ENCODE measurements at regions not wholly inside any gene's neighbourhood (a gene's known extent, or its start where the extent isn't known, plus 50 kb on each side); places are given as distances from the start of the nearest gene placed in this dataset.
A peak's percentile ranks its signal among the peaks of the same experiment; 100 is the strongest.

DNA sequence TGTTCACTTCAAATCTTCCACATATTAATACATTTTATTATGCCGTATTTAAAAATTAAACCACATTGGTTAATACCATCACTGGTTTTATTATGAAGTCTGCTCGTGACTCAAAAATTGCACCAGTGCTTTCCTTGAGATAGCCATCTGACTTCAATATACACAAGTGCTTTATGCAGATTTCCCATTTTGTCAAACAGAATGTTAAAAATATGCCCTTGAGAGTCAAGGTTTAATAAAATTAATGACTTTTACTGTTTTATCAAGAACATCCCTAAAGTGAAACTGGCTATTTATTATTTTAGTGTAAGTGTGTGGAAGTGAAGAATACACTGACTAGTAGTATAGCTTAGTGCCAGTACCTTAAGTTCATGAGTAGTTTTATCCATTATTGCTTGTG, 139.3 kb upstream of the SOX2 start:
- TF ChIP-seq GATA1 (IDR thresholded peaks at IDR 0.05; ENCODE audit: low read depth, low read length) (no peak), POLR2A (IDR thresholded peaks at IDR 0.05; ENCODE audit: low read length) (no peak)
- no peak for DNase-seq

DNA sequence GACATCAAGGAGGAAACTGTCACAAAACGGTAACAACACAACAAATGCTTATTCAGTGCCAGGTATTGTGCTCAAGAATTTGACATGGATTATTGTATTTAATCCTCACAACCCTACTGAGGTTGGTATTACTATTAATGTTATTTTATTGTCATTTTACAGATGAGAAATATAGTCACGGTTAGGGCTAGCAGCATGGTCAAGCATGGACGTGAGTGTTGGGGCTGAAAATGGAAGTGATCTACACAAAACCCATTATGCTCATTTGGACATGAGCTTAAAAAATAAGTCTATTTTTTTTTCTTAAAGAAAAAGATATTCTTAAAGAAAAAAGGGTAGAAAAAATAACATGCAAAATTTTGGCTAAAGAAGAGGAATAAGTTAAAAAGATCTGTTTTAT, 141.3 kb upstream of the SOX2 start:
- no peak for DNase-seq
- TF ChIP-seq POLR2A (IDR thresholded peaks at IDR 0.05; ENCODE audit: low read length), result no peak
- no peak for TF ChIP-seq GATA1 (IDR thresholded peaks at IDR 0.05; ENCODE audit: low read depth, low read length)

DNA sequence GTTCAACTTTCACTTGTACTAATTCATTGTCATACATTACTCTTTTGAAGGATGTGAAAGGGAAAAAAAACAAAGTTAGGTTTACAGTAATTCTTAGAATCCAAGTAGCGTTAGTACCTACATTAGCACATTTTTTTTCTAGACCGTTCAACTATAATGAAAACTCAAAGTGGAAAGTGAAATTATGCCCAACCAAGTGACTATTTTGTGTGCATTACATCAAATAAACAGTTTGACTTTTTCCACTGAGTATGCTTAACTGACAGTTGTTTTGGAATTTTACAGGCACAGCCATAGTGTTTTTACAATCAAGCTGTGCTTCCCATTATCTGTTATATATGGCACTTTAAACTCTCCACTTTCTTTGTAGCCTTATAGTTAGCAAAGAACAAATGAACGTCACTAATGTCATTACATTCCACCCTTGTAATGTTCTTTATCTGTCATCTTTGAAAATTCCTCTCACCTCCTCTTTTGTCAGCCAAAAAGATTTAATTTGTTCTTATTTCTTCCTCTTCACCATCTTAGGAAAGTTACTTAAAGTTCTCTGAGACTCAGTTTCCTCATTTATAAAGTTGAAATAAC, 142.3 kb upstream of the SOX2 start:
- TF ChIP-seq POLR2A (IDR thresholded peaks at IDR 0.05; ENCODE audit: low read length) (no peak), GATA1 (IDR thresholded peaks at IDR 0.05; ENCODE audit: low read depth, low read length) (no peak)
- no peak for DNase-seq

DNA sequence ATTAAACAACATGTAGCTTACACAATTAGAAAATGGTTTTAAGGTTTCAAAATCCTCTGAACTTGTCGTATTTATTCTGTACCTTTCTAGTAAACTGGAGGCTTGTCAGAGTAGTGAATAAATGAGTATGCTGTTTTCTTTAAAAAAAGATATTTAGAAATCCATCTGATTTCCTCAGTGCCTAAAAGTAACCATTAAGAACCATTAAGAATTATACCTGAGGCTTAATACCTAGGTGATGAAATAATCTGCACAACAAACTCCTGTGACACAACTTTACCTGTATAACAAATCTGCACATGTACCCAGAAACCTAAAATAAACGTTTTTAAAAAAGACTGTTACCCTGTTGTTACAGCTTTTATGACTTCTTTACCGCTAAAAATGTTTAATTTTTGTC, 143.0 kb upstream of the SOX2 start:
- no peak for DNase-seq
- TF ChIP-seq POLR2A (IDR thresholded peaks at IDR 0.05; ENCODE audit: low read length), result no peak
- no peak for TF ChIP-seq GATA1 (IDR thresholded peaks at IDR 0.05; ENCODE audit: low read depth, low read length)

DNA sequence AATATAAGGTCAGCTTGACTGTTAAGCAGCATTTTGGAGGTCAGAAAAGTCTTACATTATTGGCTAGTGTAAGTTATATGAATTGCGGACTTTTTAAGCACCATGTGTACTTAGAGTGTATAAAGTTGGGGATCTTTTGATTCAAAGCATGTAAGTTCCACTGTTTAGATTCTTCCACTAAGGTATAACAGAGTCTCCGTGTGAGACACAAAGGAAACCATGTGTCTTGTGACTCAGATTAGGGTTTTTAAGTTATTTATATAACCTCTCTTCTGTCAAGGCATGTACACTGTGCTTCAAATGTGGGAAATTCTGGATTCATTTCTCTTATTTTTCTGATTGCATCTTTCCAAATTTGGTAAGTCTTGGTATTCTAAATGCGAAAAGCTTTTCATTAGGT, 143.5 kb upstream of the SOX2 start:
- no peak for TF ChIP-seq POLR2A (IDR thresholded peaks at IDR 0.05; ENCODE audit: low read length)
- no peak for TF ChIP-seq GATA1 (IDR thresholded peaks at IDR 0.05; ENCODE audit: low read depth, low read length)
- no peak for DNase-seq

DNA sequence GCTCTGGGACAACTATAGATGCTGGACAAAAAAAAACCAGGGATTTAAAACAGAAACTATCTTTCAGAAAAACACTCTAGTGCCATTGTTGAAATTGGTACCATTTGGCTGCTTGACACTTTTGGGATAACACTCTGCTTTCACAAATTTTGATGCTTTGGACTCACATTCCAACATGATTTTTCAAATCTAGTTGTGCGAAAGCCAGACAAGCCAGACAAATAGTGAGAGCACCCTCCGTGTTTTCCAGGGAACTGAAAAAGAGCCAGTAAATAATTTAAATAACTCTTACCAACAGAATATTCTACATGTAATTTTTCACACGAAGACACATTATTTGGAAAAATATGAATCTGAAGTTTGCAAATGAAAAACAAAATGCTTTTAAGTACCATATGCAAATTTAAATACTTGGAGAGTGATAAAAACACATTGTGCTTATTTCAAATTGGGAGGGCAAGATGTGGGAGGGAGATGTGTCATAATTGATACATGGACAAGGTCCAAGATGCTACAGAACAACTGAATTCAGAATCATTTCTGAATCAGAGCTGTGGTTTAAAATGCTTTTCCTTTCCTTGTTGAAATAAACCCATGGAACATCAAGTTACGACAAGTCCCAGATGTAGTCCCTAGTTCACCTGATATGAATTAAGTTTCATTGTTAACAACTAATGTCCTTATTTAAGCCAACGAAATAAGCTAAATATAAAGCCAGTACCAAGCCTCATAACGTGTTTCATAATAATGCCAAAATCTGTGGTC, 144.2 kb upstream of the SOX2 start:
- TF ChIP-seq GATA1 (IDR thresholded peaks at IDR 0.05; ENCODE audit: low read depth, low read length), result no peak
- DNase-seq, result no peak

DNA sequence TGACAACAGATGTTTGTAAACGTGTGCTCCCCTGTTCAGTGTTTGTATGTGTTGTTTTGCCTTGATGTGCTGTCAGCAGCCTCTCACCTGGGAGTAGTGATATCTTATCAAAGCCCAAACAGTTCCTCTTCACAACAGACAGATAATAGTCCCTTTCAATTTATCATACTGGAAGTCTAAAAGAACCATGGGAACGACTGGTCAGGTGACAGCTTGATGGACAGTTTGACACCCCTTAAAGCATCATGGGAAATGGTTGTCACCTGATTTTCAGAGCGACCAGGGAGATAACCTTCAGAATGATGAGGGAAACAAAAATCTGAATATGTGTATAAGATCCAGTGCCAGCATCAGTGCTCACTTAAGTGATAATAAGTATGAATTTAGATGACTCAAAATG, 146.3 kb upstream of the SOX2 start:
- peak; percentile 17 to 64 for DNase-seq
- no peak for TF ChIP-seq GATA1 (IDR thresholded peaks at IDR 0.05; ENCODE audit: low read depth, low read length)
- no peak for TF ChIP-seq POLR2A (IDR thresholded peaks at IDR 0.05; ENCODE audit: low read length)

DNA sequence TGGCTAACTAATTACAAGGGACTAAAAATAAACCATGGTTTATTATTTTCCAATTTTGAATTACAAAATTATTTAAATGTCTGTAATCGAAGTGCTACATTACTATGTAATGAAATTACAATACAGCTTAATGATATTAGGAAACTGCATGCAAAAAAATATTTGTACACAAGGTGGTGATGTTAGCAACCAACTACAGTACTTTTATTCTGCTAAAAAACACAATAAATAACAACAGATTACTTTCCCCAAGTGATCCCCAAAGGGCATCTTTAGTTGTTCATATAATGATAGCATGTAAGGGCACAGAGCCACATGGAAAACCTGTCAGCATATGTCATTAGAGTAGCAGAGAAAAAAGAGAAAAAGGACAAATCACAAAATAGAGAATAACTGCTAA, 147.5 kb upstream of the SOX2 start:
- peak in 1 of 2 experiments; percentile 8 for DNase-seq
- TF ChIP-seq POLR2A (IDR thresholded peaks at IDR 0.05; ENCODE audit: low read length) (no peak), GATA1 (IDR thresholded peaks at IDR 0.05; ENCODE audit: low read depth, low read length) (no peak)

DNA sequence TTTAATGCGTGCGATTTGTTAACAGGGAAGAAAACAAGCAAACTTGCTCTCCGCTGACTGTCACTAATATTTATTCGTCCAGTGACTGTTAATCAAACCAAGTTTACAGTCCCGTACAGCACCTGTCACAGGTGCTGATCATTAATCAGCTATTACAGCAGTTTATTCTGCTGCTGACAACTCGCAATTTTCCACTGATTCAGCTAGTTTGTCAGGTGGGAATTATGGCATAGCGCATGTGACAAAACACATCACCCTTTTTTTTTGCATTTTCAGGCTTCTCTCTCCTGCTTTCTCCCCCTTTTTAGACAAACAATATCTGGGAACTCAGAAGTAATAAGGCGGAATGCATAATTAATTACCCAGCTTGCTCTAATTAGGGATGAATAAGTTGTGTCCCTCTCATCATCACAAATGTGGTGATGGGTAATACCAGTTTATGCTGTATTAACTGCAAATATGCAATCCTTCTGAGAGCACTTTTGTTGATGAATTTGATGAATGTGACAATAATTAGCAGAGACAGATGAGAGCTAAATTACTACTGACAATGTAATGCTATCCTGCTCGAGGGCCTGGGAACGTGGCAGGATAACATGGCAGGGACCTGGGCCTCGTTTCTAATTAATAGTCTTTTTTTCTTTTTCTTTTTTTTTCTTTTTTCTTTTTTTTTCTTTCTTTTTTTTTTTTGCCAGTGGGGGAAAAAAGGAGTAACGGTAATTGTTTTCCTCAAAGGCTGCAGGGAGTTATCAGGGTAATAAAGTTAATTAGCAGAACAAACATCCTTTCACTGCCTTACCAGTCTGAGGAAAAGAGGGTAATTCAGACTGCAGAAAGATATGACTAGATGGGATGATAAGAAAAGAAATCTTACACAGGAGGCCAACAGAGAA, 150.3 kb upstream of the SOX2 start:
- no peak for TF ChIP-seq POLR2A (IDR thresholded peaks at IDR 0.05; ENCODE audit: low read length)
- no peak for TF ChIP-seq GATA1 (IDR thresholded peaks at IDR 0.05; ENCODE audit: low read depth, low read length)

DNA sequence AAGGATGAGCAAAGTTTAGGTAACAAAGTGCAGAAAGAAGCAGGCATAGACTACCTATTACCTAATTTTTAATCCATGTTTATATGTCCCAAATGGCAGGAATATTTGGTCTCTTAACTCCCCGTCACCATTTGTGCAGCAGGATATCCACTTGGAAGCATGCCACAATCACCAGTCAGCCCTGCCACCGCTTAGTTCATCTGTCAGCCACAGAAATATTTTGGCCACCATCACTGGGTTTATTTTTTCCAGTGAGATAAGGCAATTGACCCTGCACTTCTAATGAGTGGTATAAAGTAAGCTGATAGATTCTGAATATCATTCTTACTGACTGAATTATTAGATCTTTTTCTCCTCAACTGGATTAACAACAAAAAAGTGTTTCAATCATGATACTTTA, 152.9 kb upstream of the SOX2 start:
- TF ChIP-seq POLR2A (IDR thresholded peaks at IDR 0.05; ENCODE audit: low read length), result no peak
- TF ChIP-seq GATA1 (IDR thresholded peaks at IDR 0.05; ENCODE audit: low read depth, low read length), result no peak
- no peak for DNase-seq

More for the DNA sequence above, 150.3 kb upstream of the SOX2 start:
- no peak for DNase-seq

DNA sequence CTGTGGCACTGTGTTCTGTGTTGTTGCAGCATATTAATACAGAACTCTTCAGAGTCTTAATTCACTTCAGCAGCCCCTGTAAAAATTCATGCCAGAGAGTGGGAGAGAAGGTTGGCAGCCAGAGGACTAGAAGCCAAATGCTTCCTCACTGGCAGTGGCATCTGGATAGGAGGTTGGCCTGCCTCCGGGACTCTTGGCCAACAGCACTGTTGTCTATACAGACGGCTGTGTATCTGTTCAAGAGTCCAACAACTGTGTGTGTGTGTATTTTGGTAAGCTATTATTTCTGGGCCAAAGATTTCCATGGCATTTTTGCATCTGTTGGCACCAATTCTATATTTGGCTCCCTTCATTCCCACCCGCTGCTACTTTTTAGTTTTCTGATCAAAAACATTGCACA, 156.0 kb upstream of the SOX2 start:
- TF ChIP-seq POLR2A (IDR thresholded peaks at IDR 0.05; ENCODE audit: low read length) (no peak), GATA1 (IDR thresholded peaks at IDR 0.05; ENCODE audit: low read depth, low read length) (no peak)
- DNase-seq, result no peak

DNA sequence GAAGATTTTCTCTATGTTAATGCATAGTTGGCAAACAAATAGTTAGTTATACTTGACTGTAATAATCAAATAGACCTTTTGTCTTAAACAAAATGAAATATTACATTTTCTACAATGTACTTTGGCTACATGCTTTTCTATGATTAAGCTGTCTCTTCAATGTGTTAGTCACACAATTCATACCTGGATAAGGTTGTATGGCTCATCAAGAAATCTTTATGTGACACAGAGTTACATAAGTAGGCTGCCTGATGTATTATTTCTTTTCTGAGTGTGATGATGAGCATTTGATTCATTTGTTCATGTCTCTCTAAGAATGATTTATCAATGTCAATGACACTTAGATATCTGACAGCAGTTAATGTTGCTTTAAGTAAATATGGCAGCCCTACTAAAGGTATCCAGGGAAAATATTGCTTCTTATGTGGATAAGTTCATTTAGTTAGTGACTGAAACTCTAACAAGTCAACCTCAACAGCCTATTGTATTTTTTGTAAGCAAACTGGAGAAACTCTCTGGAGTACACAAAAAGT, 157.4 kb upstream of the SOX2 start:
- no peak for DNase-seq
- TF ChIP-seq GATA1 (IDR thresholded peaks at IDR 0.05; ENCODE audit: low read depth, low read length) (no peak), POLR2A (IDR thresholded peaks at IDR 0.05; ENCODE audit: low read length) (no peak)

DNA sequence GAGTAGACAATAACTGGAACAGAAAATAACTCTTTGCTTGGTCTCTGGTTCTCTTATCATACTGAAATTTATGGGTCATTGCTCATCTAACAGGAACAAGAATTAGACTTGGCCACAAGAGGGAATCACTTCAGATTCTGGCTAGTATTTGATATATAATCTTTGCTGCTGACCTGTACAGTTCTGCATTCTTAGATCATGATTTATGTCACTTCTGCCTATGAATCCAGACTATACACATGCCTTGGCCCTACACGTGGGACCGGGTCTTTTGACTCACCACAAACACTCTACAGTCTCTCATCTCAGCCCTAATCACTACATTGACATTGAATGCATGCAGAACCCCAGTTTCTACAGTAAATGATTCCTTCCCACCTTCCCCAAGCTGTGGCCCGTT, 162.5 kb upstream of the SOX2 start:
- TF ChIP-seq GATA1 (IDR thresholded peaks at IDR 0.05; ENCODE audit: low read depth, low read length), result no peak
- TF ChIP-seq POLR2A (IDR thresholded peaks at IDR 0.05; ENCODE audit: low read length), result no peak
- DNase-seq, result no peak

DNA sequence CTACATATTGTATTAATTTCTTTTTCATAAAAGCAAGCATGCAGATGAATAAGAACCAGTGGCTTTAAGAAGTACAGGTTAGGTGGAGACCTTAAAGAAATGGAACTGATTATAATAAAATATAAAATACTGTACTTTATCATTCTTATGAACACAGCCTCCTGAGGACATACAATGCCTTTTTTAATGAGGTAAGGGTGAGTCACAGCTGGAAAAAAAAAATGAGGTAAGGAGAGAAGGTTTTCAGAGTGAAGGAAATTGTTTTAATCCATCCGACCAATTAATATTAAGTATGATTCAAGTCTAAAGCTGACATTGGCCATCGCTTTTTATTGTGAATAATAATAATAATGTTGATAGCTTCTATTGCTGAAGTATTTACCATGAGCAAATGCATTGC, 170.3 kb upstream of the SOX2 start:
- no peak for TF ChIP-seq POLR2A (IDR thresholded peaks at IDR 0.05; ENCODE audit: low read length)
- no peak for TF ChIP-seq GATA1 (IDR thresholded peaks at IDR 0.05; ENCODE audit: low read depth, low read length)
- DNase-seq, result no peak
